ENCODE measurements at regions not wholly inside any gene's neighbourhood (a gene's known extent, or its start where the extent isn't known, plus 50 kb on each side); places are given as distances from the start of the nearest gene placed in this dataset.

DNA sequence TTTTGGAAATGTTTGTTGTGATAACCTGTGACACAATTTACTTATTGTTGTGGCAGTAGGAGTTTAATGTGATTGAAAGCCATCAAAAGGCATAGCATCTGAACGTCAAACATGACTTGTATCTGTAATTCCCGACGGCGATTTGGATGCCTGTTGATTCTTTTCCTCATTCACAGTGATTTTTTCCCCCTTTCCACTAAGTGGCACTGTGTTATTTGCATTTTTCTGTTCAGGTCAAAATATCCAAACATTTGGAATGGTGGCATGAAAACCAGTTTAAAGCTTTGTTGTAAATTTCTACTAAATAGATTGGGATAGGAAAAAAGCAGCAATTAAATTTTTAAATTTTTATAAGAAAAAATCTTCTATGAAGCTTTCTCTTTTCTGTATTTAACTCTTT, 259.9 kb upstream of the KCNH8 start:
- DNase-seq (ENCODE audit: low read depth in 4 of 4, low spot score in 3 of 4), result no peak

GRCh38 chr3:18886331-18886730, 262.0 kb upstream of the KCNH8 start:
- DNase-seq (ENCODE audit: low read depth in 4 of 4, low spot score in 3 of 4), result no peak

DNA sequence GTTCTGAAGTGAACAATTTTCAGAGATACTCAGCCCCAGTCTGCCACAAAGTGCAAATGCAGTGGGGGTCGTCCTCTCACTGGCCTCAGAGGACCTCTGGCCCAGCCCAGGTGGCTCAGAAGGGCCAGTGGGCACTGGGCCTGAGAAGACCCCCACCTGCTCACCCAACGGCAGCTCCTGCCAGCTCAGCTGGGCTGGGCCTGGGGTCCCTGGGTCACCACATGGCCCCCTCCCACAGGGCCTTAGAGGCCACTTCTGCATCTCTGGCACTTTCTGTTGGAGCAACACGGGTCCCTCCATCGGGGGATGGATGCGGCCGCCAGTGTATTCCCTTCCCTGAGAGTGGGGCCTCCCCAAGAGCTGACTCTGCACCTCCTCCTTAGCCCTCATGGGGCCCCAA, 262.7 kb upstream of the KCNH8 start:
- no peak for DNase-seq (ENCODE audit: low read depth in 4 of 4, low spot score in 3 of 4)

GRCh38 chr3:18883571-18883970, 264.7 kb upstream of the KCNH8 start:
- no peak for DNase-seq (ENCODE audit: low read depth in 4 of 4, low spot score in 3 of 4)

- no peak for DNase-seq (ENCODE audit: low read depth in 4 of 4, low spot score in 3 of 4)
These were observed 267.6 kb upstream of the KCNH8 start for GRCh38 chr3:18880691-18881090.

DNA sequence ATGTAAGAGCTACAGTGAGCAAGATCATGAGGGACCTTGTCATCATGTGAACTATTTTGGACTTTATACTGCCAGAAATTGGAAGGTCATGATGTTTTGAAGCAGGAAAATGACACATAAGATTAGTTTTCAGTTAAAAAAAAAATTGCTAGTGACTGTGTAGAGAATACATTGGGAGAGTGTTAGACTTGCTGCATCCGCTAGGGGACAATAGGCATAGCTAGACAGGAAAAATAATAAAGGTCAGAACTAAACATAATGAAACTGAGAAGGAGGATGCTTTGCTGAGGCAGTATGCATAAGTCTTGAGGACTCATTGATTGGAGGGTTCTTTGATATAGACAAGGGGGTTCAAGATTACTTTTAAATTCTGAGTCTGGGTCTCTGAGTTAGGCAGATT, 275.8 kb upstream of the KCNH8 start:
- no peak for DNase-seq (ENCODE audit: low read depth in 4 of 4, low spot score in 3 of 4)

DNA sequence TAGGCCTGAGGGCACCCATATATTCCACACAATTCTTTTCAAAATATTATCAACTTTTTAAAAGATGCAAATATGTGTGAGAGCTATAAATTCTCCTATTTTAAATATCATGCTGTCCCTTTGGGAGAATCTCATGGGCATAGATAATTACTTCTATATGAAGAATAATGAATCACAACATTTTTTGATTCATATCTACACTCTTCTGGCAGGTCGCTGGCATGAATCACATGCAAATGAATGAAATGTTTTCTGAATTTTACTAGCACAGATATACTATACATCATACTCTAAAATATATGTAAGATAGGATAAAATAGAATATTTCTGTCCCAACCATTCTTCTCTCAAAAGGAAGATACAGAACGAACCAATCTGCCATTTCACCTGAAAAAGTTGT, 277.7 kb upstream of the KCNH8 start:
- DNase-seq (ENCODE audit: low read depth in 4 of 4, low spot score in 3 of 4), result no peak

DNA sequence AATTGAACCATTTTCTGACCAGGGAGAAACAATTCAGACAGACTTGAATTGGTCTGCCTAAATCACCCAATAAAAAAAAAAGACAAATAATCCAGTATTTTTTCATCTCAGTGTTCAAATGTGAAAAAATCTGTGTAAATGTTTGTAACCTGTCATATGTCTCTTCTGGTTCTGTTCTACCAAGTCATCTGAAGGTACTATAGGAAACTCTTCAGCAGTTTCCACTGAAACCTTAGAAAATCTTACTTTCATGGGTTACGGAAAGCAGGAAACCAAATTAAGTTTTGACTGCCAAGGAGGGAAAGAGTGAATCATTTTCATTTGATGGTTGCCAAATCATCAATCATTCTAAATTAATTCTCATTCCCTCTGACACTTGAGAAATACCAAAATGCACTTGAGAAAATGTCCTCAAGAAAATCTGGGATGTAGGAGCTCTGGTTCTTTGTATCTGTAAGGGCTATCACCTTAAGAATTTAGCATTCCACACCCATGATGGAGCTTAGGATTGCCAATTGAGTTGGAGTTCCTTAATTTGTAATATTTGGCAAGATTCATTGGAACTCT, 278.2 kb upstream of the KCNH8 start:
- no peak for DNase-seq (ENCODE audit: low read depth in 4 of 4, low spot score in 3 of 4)

DNA sequence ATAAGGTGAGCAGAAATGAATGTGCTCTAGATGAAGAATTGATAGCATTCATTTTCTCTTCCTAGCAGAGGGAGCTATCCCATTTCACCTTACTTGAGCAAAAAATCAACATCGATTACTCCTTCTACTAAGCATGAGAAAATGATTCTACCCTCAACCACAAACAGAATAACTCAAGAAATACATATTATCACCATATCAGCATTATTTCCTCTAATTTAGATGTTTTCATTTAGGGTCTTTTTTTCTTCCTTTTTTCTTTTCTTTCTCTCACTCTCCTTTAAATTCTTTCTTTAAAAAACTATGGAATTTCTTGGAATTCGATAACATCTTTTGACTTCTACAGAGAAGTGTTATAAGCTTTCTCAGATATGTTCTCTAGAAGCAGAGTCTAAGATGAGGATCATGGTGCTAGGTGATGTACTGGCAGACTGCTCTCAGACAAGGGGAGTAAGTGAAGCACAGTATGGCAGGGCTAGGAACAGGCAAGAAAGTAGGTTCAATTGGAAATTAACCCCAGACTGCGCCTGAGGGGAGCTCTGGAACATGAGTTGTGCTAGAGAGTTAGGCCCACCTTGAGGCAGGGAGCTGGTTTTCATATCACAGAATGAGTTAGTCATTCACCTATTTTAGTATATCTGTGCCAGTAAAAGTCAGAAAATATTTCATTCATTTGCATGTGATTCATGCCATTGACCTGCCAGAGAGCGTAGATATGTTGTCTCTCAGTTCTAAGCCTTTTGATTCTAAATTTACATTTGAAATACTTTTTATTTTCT, 279.2 kb upstream of the KCNH8 start:
- no peak for DNase-seq (ENCODE audit: low read depth in 4 of 4, low spot score in 3 of 4)

DNA sequence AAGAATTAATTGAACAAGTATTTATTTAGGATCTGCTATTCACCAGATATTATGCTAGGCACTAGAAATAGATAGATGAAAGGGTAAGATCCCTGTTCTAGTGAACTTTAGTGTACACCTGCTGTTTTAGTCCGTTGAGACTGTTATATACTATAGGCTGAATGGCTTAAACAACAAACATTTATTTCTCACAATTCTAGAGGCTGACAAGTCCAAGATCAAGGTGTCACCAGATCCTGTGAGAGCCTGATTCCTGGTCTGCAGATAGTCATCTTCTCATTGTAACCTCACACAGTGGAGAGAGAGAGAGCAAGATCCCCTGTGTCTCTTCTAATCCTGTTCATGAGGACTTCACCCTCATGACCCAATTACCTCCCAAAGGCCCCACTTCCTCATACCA, 281.4 kb upstream of the KCNH8 start:
- no peak for DNase-seq (ENCODE audit: low read depth in 4 of 4, low spot score in 3 of 4)

DNA sequence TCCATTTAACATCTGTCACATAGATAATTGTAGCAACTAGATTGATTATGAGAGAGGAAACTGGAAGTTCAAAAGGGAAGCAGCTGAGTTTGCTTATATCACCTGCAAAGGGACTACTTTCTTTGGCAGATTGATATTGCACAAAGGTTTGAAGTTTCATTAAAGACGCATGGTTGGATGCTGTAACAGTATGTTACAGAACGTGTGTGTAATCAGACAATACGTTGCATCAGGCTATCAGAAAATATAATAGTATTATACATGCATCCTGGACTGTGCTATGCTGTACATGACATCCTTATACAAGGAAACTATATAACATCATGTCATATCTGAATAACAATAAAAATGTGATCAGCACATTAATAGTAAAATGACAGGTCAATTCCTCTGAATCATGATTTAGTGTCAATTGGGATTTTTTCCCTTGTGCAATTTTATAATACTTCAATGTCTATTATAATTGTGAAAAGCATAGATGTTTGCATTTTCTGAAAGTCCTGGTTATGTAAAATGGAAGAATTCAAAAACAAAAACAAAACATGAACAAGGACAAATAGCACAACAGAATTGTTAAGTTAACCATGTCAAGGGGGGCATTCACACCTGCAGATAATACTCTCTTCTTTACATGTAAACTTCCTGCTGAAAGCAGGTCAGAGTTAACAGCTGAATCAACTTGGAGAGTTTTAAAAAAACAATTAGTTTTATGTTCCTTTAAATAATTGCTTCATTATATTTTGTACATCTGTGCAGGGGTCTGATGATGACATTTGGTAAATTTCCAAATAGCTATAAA, 283.2 kb upstream of the KCNH8 start:
- no peak for DNase-seq (ENCODE audit: low read depth in 4 of 4, low spot score in 3 of 4)

DNA sequence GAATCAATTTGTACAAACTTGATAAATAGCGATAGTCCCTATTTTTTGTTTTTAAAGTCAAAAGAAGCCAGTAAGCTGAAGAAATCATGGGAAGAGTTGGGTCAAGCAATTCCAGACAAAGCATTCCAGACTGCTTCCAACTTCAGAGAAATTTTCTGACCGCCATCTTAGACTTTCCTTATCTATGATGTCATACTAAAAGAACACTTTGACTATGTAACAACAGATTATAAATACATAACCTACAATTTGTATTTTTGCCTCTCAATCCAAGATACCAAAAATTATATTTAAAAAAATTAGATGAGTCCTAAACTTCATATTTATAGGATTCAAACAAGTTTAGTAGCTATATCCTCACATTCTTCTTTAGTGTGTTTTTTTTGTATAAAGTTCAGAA, 286.2 kb upstream of the KCNH8 start:
- no peak for DNase-seq (ENCODE audit: low read depth in 4 of 4, low spot score in 3 of 4)

- no peak for DNase-seq (ENCODE audit: low read depth in 4 of 4, low spot score in 3 of 4)
These were observed 287.2 kb upstream of the KCNH8 start for GRCh38 chr3:18861137-18861536.

- no peak for DNase-seq (ENCODE audit: low read depth in 4 of 4, low spot score in 3 of 4)
These were observed 295.0 kb upstream of the KCNH8 start for GRCh38 chr3:18853269-18853668.

GRCh38 chr3:18847583-18848197, 300.6 kb upstream of the KCNH8 start:
- DNase-seq (ENCODE audit: low read depth in 4 of 4, low spot score in 3 of 4), result no peak

GRCh38 chr3:18843983-18844382, 304.3 kb upstream of the KCNH8 start:
- DNase-seq (ENCODE audit: low read depth in 4 of 4, low spot score in 3 of 4), result no peak

DNA sequence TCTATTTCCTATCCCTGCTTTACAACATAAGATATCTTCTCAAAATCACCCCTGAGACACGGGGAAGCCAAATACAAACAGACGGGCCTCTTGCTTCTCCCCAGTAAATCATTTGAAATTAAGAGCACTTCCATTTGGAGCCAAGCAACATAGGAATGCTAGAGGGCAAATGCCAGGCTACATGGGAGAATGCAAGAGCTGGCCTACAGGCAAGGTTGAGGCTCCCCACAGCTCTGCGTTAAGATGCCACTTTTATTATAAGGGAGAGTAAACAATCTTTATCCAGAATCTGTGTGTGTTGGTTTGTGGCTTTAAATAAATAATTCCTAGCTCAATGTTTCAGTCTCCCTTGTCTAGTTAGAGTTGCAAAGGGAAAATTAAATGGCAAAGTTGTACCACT, 305.1 kb upstream of the KCNH8 start:
- no peak for DNase-seq (ENCODE audit: low read depth in 4 of 4, low spot score in 3 of 4)

GRCh38 chr3:18841422-18842343, 306.6 kb upstream of the KCNH8 start:
- DNase-seq (ENCODE audit: low read depth in 4 of 4, low spot score in 3 of 4), result no peak

DNA sequence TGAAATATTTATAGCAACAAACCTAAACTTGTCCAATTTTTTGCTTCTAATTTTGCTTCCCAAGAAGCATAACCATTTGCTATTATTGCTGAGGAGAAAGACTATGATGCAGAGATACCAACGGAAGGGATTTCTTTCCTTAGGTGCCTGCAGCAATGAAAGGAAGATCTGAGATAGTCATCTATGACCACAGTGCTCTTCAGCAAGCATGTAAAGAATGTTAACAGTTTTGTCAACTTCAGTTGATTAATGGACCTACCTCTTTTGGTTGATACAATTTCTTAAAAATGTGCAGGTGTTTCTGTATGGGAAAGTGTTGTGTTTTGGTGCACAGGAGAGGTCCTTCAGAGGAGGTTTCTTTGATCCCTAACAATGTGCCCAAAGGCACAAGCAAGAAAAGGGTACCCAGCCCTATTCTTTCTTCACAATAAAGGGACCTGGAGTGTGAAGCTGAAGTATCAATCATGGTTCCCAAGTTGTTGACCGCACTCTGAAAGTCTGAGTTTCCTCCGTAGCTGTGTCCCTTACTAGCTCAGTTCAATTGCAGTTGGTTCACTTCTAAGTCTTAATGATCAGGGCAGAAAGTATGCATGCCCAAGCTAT, 307.7 kb upstream of the KCNH8 start:
- DNase-seq (ENCODE audit: low read depth in 4 of 4, low spot score in 3 of 4), result no peak

DNA sequence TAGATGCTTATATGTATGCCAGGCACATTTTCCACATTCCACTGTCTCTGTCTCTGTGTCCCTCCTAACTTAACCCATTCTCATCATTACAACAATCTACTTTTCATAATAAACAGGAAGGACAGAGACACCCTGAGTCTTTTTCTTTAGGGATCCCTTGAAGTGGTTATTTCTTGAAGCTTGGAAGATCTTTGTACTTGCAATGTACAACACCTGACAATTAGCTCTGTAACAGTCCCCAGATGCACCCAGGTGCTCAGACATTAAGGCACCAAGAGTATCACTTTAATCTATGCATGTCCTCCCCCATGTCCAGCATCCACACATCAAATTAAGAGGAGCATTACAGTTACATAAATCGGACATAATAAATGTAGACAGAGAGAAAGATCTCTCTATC, 309.6 kb upstream of the KCNH8 start:
- DNase-seq (ENCODE audit: low read depth in 4 of 4, low spot score in 3 of 4), result no peak
